ENCODE measurements at regions not wholly inside any gene's neighbourhood (a gene's known extent, or its start where the extent isn't known, plus 50 kb on each side); places are given as distances from the start of the nearest gene placed in this dataset.

DNA sequence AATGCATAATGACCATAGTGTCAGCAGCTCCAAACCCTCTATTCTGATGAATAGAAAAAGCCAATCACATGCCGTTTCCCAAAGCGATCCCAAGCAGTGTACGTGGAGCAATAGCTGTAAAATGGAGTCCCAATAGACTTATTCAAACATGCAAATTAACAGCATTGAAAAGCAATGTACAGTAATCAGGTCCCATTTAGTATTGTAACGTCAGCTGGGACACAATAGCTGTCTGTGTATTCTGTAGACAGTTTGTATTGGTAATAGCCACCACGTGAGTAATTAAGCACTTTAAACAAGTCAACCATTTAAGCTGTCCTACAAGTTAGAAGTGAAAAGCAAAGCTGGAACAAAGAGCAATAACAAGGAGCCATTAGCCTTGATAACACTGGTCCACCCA is 698.2 kb downstream of the PCDH17 start:
- TF ChIP-seq, protein P1, sequence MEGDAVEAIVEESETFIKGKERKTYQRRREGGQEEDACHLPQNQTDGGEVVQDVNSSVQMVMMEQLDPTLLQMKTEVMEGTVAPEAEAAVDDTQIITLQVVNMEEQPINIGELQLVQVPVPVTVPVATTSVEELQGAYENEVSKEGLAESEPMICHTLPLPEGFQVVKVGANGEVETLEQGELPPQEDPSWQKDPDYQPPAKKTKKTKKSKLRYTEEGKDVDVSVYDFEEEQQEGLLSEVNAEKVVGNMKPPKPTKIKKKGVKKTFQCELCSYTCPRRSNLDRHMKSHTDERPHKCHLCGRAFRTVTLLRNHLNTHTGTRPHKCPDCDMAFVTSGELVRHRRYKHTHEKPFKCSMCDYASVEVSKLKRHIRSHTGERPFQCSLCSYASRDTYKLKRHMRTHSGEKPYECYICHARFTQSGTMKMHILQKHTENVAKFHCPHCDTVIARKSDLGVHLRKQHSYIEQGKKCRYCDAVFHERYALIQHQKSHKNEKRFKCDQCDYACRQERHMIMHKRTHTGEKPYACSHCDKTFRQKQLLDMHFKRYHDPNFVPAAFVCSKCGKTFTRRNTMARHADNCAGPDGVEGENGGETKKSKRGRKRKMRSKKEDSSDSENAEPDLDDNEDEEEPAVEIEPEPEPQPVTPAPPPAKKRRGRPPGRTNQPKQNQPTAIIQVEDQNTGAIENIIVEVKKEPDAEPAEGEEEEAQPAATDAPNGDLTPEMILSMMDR (IDR thresholded peaks at IDR 0.05), result no peak
- TF ChIP-seq POLR2A (IDR thresholded peaks at IDR 0.05) (no peak), EP300 (IDR thresholded peaks at IDR 0.05) (no peak)

All from tibial nerve (tissue), 4 donors.